HL-60 (cell line): ENCODE measurements at regions not wholly inside any gene's neighbourhood (a gene's known extent, or its start where the extent isn't known, plus 50 kb on each side); places are given as distances from the start of the nearest gene placed in this dataset.

Source experiments
- GABPA ChIP-seq: IDR thresholded peaks from 2 replicates; pipeline ENCODE4 v1.6.1; 2012; ENCODE audit warnings: low read depth
- TF ChIP-seq, protein P1 (sequence below): IDR thresholded peaks from 2 replicates; pipeline ENCODE4 v1.6.1; 2012; ENCODE audit warnings: low read depth; ENCODE audit not compliant: insufficient replicate concordance
- TF ChIP-seq, protein P2 (sequence below): IDR thresholded peaks from one replicate; pipeline ENCODE4 v1.5.1; 2011; ENCODE audit warnings: low read length, control low read depth, inconsistent platforms; ENCODE audit not compliant: insufficient read depth

DNA sequence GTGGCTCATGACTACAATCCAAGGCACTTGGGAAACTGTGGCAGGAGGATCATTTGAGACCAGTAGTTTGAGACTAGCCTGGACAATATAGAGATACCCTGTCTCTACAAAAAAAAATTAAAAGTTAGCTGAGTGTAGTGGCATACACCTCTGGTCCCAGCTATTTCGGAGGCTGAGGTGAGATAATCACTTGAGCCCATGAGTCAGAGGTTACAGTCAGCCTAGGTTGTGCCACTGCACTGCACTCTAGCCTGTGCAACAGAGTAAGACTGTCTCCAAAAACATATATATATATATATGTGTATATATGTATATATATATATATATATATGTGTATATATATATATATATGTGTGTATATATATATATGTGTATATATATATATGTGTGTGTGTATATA, 890.8 kb downstream of the NLGN4Y start:
- TF ChIP-seq GABPA: no peak
- TF ChIP-seq, protein P1, sequence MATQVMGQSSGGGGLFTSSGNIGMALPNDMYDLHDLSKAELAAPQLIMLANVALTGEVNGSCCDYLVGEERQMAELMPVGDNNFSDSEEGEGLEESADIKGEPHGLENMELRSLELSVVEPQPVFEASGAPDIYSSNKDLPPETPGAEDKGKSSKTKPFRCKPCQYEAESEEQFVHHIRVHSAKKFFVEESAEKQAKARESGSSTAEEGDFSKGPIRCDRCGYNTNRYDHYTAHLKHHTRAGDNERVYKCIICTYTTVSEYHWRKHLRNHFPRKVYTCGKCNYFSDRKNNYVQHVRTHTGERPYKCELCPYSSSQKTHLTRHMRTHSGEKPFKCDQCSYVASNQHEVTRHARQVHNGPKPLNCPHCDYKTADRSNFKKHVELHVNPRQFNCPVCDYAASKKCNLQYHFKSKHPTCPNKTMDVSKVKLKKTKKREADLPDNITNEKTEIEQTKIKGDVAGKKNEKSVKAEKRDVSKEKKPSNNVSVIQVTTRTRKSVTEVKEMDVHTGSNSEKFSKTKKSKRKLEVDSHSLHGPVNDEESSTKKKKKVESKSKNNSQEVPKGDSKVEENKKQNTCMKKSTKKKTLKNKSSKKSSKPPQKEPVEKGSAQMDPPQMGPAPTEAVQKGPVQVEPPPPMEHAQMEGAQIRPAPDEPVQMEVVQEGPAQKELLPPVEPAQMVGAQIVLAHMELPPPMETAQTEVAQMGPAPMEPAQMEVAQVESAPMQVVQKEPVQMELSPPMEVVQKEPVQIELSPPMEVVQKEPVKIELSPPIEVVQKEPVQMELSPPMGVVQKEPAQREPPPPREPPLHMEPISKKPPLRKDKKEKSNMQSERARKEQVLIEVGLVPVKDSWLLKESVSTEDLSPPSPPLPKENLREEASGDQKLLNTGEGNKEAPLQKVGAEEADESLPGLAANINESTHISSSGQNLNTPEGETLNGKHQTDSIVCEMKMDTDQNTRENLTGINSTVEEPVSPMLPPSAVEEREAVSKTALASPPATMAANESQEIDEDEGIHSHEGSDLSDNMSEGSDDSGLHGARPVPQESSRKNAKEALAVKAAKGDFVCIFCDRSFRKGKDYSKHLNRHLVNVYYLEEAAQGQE: no peak
- TF ChIP-seq, protein P2, sequence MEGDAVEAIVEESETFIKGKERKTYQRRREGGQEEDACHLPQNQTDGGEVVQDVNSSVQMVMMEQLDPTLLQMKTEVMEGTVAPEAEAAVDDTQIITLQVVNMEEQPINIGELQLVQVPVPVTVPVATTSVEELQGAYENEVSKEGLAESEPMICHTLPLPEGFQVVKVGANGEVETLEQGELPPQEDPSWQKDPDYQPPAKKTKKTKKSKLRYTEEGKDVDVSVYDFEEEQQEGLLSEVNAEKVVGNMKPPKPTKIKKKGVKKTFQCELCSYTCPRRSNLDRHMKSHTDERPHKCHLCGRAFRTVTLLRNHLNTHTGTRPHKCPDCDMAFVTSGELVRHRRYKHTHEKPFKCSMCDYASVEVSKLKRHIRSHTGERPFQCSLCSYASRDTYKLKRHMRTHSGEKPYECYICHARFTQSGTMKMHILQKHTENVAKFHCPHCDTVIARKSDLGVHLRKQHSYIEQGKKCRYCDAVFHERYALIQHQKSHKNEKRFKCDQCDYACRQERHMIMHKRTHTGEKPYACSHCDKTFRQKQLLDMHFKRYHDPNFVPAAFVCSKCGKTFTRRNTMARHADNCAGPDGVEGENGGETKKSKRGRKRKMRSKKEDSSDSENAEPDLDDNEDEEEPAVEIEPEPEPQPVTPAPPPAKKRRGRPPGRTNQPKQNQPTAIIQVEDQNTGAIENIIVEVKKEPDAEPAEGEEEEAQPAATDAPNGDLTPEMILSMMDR: no peak
